ENCODE measurements at regions not wholly inside any gene's neighbourhood (a gene's known extent, or its start where the extent isn't known, plus 50 kb on each side); places are given as distances from the start of the nearest gene placed in this dataset.

DNA sequence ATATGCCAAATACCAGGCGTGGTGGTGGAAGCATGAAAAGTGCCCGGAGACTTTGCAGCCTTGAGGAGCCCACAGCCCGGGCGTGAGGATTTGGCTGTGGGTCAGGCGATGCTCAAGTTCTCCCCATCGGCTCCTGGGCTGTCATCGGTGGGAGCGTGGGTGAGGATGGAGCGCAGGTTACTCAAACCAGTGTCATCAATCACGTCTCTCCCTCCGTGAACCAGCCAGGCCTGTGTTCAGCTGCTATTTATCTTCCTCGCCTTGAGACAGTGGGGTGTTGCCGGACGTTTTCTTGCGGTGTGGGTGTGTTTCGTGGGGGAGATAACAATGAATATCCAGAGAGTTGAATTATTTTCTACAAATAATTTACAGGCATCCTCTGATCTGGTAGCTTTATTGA, 317.6 kb downstream of the EIPR1 start:
- Histone ChIP-seq H3K27me3 (ENCODE audit: control insufficient read depth, low read length) (no peaks in the 10 kb centered on the region), H3K36me3 (ENCODE audit: control insufficient read depth, low read length) (no peaks in the 10 kb centered on the region), H3K79me2 (ENCODE audit: control insufficient read depth, low read length) (no peaks in the 10 kb centered on the region), H3K9me2 (replicated peaks; ENCODE audit: control insufficient read depth, low read length) (no peaks in the 10 kb centered on the region), H3K4me3 (ENCODE audit: low read length) (no peak overlapping the region), H3K4me2 (ENCODE audit: low read length) (no peak overlapping the region), H3F3A (ENCODE audit: control insufficient read depth, insufficient read depth) (no peaks in the 10 kb centered on the region), H3K9me3 (ENCODE audit: control insufficient read depth, insufficient read depth, low read length) (no peaks in the 10 kb centered on the region), H3K4me1 (ENCODE audit: control insufficient read depth, low read length) (no peaks in the 10 kb centered on the region), H4K20me1 (ENCODE audit: control insufficient read depth, insufficient read depth, low read depth, low read length) (no peaks in the 10 kb centered on the region), H3K27ac (ENCODE audit: low read depth, low read length) (no peak overlapping the region)
- TF ChIP-seq CTCF (IDR thresholded peaks at IDR 0.05; ENCODE audit: low read depth, low read length, poor library complexity, severe bottlenecking) (no peak), EZH2phosphoT487 (IDR thresholded peaks at IDR 0.05; ENCODE audit: borderline replicate concordance, low read length) (no peak)

DNA sequence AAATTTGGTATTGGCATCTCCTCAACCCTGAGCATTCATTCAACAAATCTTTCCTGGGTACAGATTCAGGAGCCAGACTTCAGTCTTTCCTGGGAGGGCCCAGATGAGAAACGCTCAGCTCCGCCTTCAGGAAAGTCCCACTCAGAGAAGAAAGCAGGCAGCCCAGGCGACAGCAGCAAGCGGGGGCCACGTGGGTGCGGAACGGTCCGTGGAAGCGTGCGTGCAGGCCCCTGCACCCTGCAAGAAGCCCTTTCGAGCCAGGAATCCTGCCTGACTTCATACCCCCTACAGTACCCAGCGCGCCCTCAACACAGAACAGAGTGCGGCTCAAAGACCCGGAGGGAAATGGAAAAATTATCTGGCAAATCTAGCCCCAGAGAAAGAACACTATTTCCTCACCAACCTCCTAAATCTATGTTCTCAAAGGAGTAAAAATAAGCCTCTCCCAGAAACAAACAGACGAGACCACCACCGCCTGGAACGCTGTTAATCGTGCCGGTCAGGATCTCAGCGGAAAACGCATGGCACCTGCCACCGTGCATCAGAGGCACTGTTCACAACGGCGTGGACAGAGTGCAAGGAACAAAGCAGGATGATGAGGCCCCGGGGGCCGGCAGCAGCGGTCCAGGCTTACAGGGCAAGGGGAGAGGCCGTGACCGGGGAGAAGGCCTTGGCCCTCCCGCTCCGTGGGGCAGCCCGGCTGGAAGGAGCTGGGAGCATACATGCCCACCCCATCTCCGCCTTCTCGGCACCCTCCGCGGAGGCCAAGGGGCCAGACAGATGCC, 318.3 kb downstream of the EIPR1 start:
- no peak overlapping the region for H3K27ac ChIP-seq (ENCODE audit: low read depth, low read length)
- H3K9me3 ChIP-seq (ENCODE audit: control insufficient read depth, insufficient read depth, low read length) = no peaks in the 10 kb centered on the region
- H4K20me1 ChIP-seq (ENCODE audit: control insufficient read depth, insufficient read depth, low read depth, low read length) = no peaks in the 10 kb centered on the region
- no peaks in the 10 kb centered on the region for H3K27me3 ChIP-seq (ENCODE audit: control insufficient read depth, low read length)
- H3K4me3 ChIP-seq (ENCODE audit: low read length) = no peak overlapping the region
- H3K4me1 ChIP-seq (ENCODE audit: control insufficient read depth, low read length) = no peaks in the 10 kb centered on the region
- no peaks in the 10 kb centered on the region for H3K9me2 ChIP-seq (replicated peaks; ENCODE audit: control insufficient read depth, low read length)
- H3K79me2 ChIP-seq (ENCODE audit: control insufficient read depth, low read length) = no peaks in the 10 kb centered on the region
- TF ChIP-seq EZH2phosphoT487 (IDR thresholded peaks at IDR 0.05; ENCODE audit: borderline replicate concordance, low read length) = no peak
- TF ChIP-seq CTCF (IDR thresholded peaks at IDR 0.05; ENCODE audit: low read depth, low read length, poor library complexity, severe bottlenecking) = no peak
- H3F3A ChIP-seq (ENCODE audit: control insufficient read depth, insufficient read depth) = no peaks in the 10 kb centered on the region
- no peaks in the 10 kb centered on the region for H3K36me3 ChIP-seq (ENCODE audit: control insufficient read depth, low read length)
- no peak overlapping the region for H3K4me2 ChIP-seq (ENCODE audit: low read length)

DNA sequence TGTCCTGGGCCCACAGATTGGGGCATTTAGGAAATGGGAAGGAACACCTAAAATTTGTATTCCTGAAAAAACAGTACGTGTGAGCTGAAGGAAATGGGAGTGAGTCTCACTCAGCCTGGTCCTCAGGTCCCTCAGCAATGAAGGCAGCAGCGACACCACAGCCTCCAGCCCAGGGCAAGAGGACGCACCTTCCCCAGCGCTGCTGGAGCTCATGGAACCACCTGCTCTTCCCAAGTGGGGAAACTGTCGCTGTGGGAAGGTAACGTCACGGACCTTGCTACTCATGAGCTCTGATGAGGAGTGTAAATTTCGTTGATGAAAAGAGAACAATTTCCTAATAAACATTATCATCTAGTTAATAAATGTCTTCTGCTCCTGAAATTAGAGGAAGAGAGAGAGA, 323.6 kb downstream of the EIPR1 start:
- H3K4me2 ChIP-seq (ENCODE audit: low read length) = no peak overlapping the region
- H3K4me1 ChIP-seq (ENCODE audit: control insufficient read depth, low read length) = no peaks in the 10 kb centered on the region
- no peaks in the 10 kb centered on the region for H4K20me1 ChIP-seq (ENCODE audit: control insufficient read depth, insufficient read depth, low read depth, low read length)
- no peaks in the 10 kb centered on the region for H3K36me3 ChIP-seq (ENCODE audit: control insufficient read depth, low read length)
- TF ChIP-seq CTCF (IDR thresholded peaks at IDR 0.05; ENCODE audit: low read depth, low read length, poor library complexity, severe bottlenecking) (no peak), EZH2phosphoT487 (IDR thresholded peaks at IDR 0.05; ENCODE audit: borderline replicate concordance, low read length) (no peak)
- H3K27ac ChIP-seq (ENCODE audit: low read depth, low read length) = no peak overlapping the region
- H3K4me3 ChIP-seq (ENCODE audit: low read length) = no peak overlapping the region
- no peaks in the 10 kb centered on the region for H3K27me3 ChIP-seq (ENCODE audit: control insufficient read depth, low read length)
- no peaks in the 10 kb centered on the region for H3K79me2 ChIP-seq (ENCODE audit: control insufficient read depth, low read length)
- H3F3A ChIP-seq (ENCODE audit: control insufficient read depth, insufficient read depth) = no peaks in the 10 kb centered on the region
- H3K9me3 ChIP-seq (ENCODE audit: control insufficient read depth, insufficient read depth, low read length) = no peaks in the 10 kb centered on the region
- no peaks in the 10 kb centered on the region for H3K9me2 ChIP-seq (replicated peaks; ENCODE audit: control insufficient read depth, low read length)

Measured in DOHH2 (cell line).